K562 (cell line): ENCODE measurements at regions not wholly inside any gene's neighbourhood (a gene's known extent, or its start where the extent isn't known, plus 50 kb on each side); places are given as distances from the start of the nearest gene placed in this dataset.

Source experiments
- CHCHD3 ChIP-seq: fragments of 250-450 bp; sonication (Bioruptor Pico); IDR thresholded peaks from 2 replicates; pipeline ENCODE4 v2.1.2; 2022; ENCODE audit warnings: mild to moderate bottlenecking
- FOS ChIP-seq: IDR thresholded peaks from 3 replicates; pipeline ENCODE4 v1.6.1; 2011; ENCODE audit not compliant: insufficient read length; ENCODE audit errors: extremely low read depth
- RHOXF2B ChIP-seq: fragments of 250-450 bp; sonication (Bioruptor Pico); conservative IDR thresholded peaks from 2 replicates; pipeline ENCODE4 v1.5.1; 2021
- SMAD1 ChIP-seq: fragments of 150-350 bp; IDR thresholded peaks from 2 replicates; pipeline ENCODE4 v1.6.1; 2014; ENCODE audit warnings: low read length, low read depth; ENCODE audit not compliant: partially characterized antibody
- ZBTB40 ChIP-seq, 2 experiments: fragments of 450-650 bp in 1 of 2; sonication (generic) in 1 of 2; formaldehyde crosslinking in 1 of 2; IDR thresholded peaks; 2 replicates each; pipeline versions ENCODE4 v1.7.1 to v1.9.0; 2016 to 2022; ENCODE audit warnings: inconsistent platforms in 1 of 2, mild to moderate bottlenecking in 1 of 2, missing genetic modification reagents in 1 of 2
- ZHX1 ChIP-seq: fragments of 150-350 bp; conservative IDR thresholded peaks from 2 replicates; pipeline ENCODE4 v1.6.1; 2014; ENCODE audit warnings: low read length

- no peak for TF ChIP-seq FOS
- TF ChIP-seq RHOXF2B (CRISPR knock-in tag): no peak
- TF ChIP-seq ZHX1: no peak
- no peak for TF ChIP-seq CHCHD3 (CRISPR knock-in tag)
- TF ChIP-seq ZBTB40 (IDR thresholded peaks at IDR 0.05): no peak
- no peak for TF ChIP-seq ZBTB40 (CRISPR knock-in tag; IDR thresholded peaks at IDR 0.05)
- no peak for TF ChIP-seq SMAD1
These were observed 186.6 kb upstream of the SALL1 start (continued) for GRCh38 chr16:51337662-51338061.
